ENCODE measurements at regions not wholly inside any gene's neighbourhood (a gene's known extent, or its start where the extent isn't known, plus 50 kb on each side); places are given as distances from the start of the nearest gene placed in this dataset.

DNA sequence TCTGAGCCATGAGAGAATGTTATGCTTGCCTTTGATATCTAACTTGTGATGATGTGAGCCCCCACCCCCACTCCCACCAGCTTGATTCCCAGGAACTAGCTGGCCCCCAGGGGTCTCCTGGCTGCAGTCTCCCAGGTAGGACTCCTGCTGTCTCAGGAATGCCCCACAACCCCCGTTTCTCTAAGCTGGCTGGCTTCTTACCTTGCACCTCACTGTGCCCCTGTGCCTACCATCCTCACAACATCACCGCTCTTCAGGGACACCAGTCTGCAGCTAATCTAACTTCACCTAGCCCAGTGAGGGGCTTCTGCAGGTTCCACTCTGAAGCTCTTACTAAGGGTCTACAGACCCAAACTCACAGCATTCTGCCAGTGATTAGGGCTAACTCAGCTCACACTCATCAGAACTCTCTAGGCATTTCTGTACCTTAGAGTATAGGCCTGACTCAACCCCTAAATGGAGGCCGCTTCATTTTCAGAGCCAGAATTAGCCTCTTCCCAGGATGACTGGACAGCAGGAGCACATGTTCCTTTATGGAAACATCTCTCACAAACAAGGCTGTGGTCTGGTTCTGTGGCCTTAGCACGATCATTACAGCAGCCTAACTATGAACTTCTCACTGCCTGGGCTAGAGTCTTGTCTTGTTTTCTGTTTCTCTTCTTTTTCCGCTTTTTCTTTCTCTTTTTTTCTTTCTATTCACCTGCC lies 72.8 kb upstream of the IFNG-AS1 start:
- DNase-seq (ENCODE audit: low read depth): no peak
- no peak overlapping the region for H3K4me3 ChIP-seq (ENCODE audit: low read depth, low read length)
- TF ChIP-seq, protein P1, sequence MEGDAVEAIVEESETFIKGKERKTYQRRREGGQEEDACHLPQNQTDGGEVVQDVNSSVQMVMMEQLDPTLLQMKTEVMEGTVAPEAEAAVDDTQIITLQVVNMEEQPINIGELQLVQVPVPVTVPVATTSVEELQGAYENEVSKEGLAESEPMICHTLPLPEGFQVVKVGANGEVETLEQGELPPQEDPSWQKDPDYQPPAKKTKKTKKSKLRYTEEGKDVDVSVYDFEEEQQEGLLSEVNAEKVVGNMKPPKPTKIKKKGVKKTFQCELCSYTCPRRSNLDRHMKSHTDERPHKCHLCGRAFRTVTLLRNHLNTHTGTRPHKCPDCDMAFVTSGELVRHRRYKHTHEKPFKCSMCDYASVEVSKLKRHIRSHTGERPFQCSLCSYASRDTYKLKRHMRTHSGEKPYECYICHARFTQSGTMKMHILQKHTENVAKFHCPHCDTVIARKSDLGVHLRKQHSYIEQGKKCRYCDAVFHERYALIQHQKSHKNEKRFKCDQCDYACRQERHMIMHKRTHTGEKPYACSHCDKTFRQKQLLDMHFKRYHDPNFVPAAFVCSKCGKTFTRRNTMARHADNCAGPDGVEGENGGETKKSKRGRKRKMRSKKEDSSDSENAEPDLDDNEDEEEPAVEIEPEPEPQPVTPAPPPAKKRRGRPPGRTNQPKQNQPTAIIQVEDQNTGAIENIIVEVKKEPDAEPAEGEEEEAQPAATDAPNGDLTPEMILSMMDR (IDR thresholded peaks at IDR 0.05; ENCODE audit: low read depth, low read length): no peak
- TF ChIP-seq, protein P2, sequence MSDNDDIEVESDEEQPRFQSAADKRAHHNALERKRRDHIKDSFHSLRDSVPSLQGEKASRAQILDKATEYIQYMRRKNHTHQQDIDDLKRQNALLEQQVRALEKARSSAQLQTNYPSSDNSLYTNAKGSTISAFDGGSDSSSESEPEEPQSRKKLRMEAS (IDR thresholded peaks at IDR 0.05; ENCODE audit: low read depth, low read length): no peak
- no peak for TF ChIP-seq MYC (IDR thresholded peaks at IDR 0.05; ENCODE audit: low read depth, low read length)
- no peak for TF ChIP-seq POLR2A (IDR thresholded peaks at IDR 0.05; ENCODE audit: extremely low read depth, insufficient read length)

- no peak overlapping the region for H3K4me3 ChIP-seq (ENCODE audit: low read depth, low read length)
- DNase-seq (ENCODE audit: low read depth): no peak
- TF ChIP-seq POLR2A (IDR thresholded peaks at IDR 0.05; ENCODE audit: extremely low read depth, insufficient read length) (no peak), MYC (IDR thresholded peaks at IDR 0.05; ENCODE audit: low read depth, low read length) (no peak)
- TF ChIP-seq, protein P2 (IDR thresholded peaks at IDR 0.05; ENCODE audit: low read depth, low read length): no peak
- TF ChIP-seq, protein P1 (IDR thresholded peaks at IDR 0.05; ENCODE audit: low read depth, low read length): no peak
Observed at GRCh38 chr12:67917811-67918210, 71.4 kb upstream of the IFNG-AS1 start.

- TF ChIP-seq MYC (IDR thresholded peaks at IDR 0.05; ENCODE audit: low read depth, low read length) (no peak), POLR2A (IDR thresholded peaks at IDR 0.05; ENCODE audit: extremely low read depth, insufficient read length) (no peak)
- TF ChIP-seq, protein P1 (IDR thresholded peaks at IDR 0.05; ENCODE audit: low read depth, low read length): no peak
- TF ChIP-seq, protein P2 (IDR thresholded peaks at IDR 0.05; ENCODE audit: low read depth, low read length): no peak
- no peak for DNase-seq (ENCODE audit: low read depth)
- H3K4me3 ChIP-seq (ENCODE audit: low read depth, low read length): no peak overlapping the region
Observed at GRCh38 chr12:67918441-67918840, 70.8 kb upstream of the IFNG-AS1 start.

GRCh38 chr12:67919406-67919805 lies 69.8 kb upstream of the IFNG-AS1 start:
- no peak for DNase-seq (ENCODE audit: low read depth)
- no peak overlapping the region for H3K4me3 ChIP-seq (ENCODE audit: low read depth, low read length)

GRCh38 chr12:67920413-67920812 lies 68.8 kb upstream of the IFNG-AS1 start:
- DNase-seq (ENCODE audit: low read depth): no peak
- no peak for TF ChIP-seq MYC (IDR thresholded peaks at IDR 0.05; ENCODE audit: low read depth, low read length)
- TF ChIP-seq, protein P1 (IDR thresholded peaks at IDR 0.05; ENCODE audit: low read depth, low read length): no peak
- TF ChIP-seq, protein P2 (IDR thresholded peaks at IDR 0.05; ENCODE audit: low read depth, low read length): no peak
- TF ChIP-seq POLR2A (IDR thresholded peaks at IDR 0.05; ENCODE audit: extremely low read depth, insufficient read length): no peak
- no peak overlapping the region for H3K4me3 ChIP-seq (ENCODE audit: low read depth, low read length)

More at GRCh38 chr12:67919406-67919805, 69.8 kb upstream of the IFNG-AS1 start:
- TF ChIP-seq, protein P1 (IDR thresholded peaks at IDR 0.05; ENCODE audit: low read depth, low read length): no peak
- no peak for TF ChIP-seq POLR2A (IDR thresholded peaks at IDR 0.05; ENCODE audit: extremely low read depth, insufficient read length)
- TF ChIP-seq, protein P2 (IDR thresholded peaks at IDR 0.05; ENCODE audit: low read depth, low read length): no peak
- no peak for TF ChIP-seq MYC (IDR thresholded peaks at IDR 0.05; ENCODE audit: low read depth, low read length)

All from NB4 (cell line).